ENCODE measurements at regions not wholly inside any gene's neighbourhood (a gene's known extent, or its start where the extent isn't known, plus 50 kb on each side); places are given as distances from the start of the nearest gene placed in this dataset.

- no peaks in the 10 kb centered on the region for H3K36me3 ChIP-seq (ENCODE audit: control insufficient read depth in 2 of 2, insufficient read depth in 1 of 2, low read length in 2 of 2)
- CTCF ChIA-PET, result interaction anchor here (0.6 to 1.1 kb wide), 3 partner anchors 10 to 309 kb away, joined by 3 to 5 read pairs (median 4); no protein-coding TSS in a partner anchor
Measured at GRCh38 chr12:68557011-68557730, 53.5 kb upstream of the RAP1B start.

DNA sequence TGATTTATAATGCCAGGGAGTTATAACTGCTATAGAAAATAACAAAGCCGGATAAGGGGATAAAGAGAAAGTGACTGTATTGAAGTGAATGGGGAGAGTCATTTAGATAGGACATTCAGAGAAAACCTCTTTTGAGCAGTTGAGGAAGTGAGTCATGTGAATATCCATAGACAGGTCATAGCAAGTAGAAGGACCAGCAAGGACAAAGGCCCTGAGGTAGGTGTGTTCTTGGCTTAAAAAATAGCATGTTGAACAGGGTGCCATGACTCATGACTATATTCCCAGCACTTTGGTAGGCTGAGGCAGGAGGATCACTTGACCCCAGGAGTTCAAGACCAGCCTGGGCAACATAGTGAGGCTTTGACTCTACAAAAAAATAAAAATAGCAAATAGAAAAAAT lies 51.5 kb upstream of the RAP1B start:
- ChIA-PET CTCF (no interaction called here), POLR2A (no interaction called here)
- H3K4me3 ChIP-seq (ENCODE audit: low read depth, low read length), result no peak overlapping the region

More at GRCh38 chr12:68557011-68557730, 53.5 kb upstream of the RAP1B start:
- Histone ChIP-seq H3K27ac (ENCODE audit: extremely low read depth, low read depth, low read length) (no peak overlapping the region), H3K4me3 (ENCODE audit: low read depth, low read length) (no peak overlapping the region), H3K4me1 (ENCODE audit: control insufficient read depth, insufficient read depth, low read length) (no peaks in the 10 kb centered on the region), H3K9me3 (ENCODE audit: control insufficient read depth, insufficient read depth, low read depth, low read length) (no peaks in the 10 kb centered on the region)
- TF ChIP-seq PRDM1 (tag by site-specific recombination; IDR thresholded peaks at IDR 0.05) (0 out of 2 replicates have a peak, but pooled peaks have one; percentile 7), ZFHX2 (tag by site-specific recombination; conservative IDR thresholded peaks at IDR 0.05) (peak; percentile 35), ZNF747 (tag by site-specific recombination; IDR thresholded peaks at IDR 0.05) (no peak), ZNF571 (tag by site-specific recombination; IDR thresholded peaks at IDR 0.05) (no peak), ZNF791 (tag by site-specific recombination; IDR thresholded peaks at IDR 0.05) (no peak), AEBP2 (tag by site-specific recombination; IDR thresholded peaks at IDR 0.05; ENCODE audit: borderline replicate concordance) (no peak), ZNF501 (tag by site-specific recombination; IDR thresholded peaks at IDR 0.05) (no peak), ZSCAN4 (tag by site-specific recombination; IDR thresholded peaks at IDR 0.05) (peak; percentile 74), ZFP37 (tag by site-specific recombination; IDR thresholded peaks at IDR 0.05) (0 out of 2 replicates have a peak, but pooled peaks have one; percentile 52), ZNF664 (tag by site-specific recombination; IDR thresholded peaks at IDR 0.05) (no peak), ZBTB48 (tag by site-specific recombination; IDR thresholded peaks at IDR 0.05) (peak; percentile 31; the same call in 1 of the 2 replicates), ZNF302 (tag by site-specific recombination; IDR thresholded peaks at IDR 0.05; ENCODE audit: low read depth) (no peak), ZNF777 (tag by site-specific recombination; IDR thresholded peaks at IDR 0.05; ENCODE audit: borderline replicate concordance) (peak; percentile 13; the same call in 1 of the 2 replicates), YY1 (tag by site-specific recombination; IDR thresholded peaks at IDR 0.05) (no peak), SALL2 (tag by site-specific recombination; IDR thresholded peaks at IDR 0.05; ENCODE audit: borderline replicate concordance) (no peak), SP2 (tag by site-specific recombination; IDR thresholded peaks at IDR 0.05) (no peak), EGR2 (tag by site-specific recombination; IDR thresholded peaks at IDR 0.05; ENCODE audit: low read depth) (peak; percentile 48; the same call in 1 of the 2 replicates), ZNF449 (tag by site-specific recombination; IDR thresholded peaks at IDR 0.05) (no peak), ZNF24 (tag by site-specific recombination; IDR thresholded peaks at IDR 0.05) (no peak)
- TF ChIP-seq, protein P1, sequence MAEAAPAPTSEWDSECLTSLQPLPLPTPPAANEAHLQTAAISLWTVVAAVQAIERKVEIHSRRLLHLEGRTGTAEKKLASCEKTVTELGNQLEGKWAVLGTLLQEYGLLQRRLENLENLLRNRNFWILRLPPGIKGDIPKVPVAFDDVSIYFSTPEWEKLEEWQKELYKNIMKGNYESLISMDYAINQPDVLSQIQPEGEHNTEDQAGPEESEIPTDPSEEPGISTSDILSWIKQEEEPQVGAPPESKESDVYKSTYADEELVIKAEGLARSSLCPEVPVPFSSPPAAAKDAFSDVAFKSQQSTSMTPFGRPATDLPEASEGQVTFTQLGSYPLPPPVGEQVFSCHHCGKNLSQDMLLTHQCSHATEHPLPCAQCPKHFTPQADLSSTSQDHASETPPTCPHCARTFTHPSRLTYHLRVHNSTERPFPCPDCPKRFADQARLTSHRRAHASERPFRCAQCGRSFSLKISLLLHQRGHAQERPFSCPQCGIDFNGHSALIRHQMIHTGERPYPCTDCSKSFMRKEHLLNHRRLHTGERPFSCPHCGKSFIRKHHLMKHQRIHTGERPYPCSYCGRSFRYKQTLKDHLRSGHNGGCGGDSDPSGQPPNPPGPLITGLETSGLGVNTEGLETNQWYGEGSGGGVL (tag by site-specific recombination; IDR thresholded peaks at IDR 0.05), result peak; percentile 76
- POLR2A ChIA-PET, result no interaction called here

More for the DNA sequence above, 51.5 kb upstream of the RAP1B start:
- Histone ChIP-seq H3K9me3 (ENCODE audit: control insufficient read depth, insufficient read depth, low read depth, low read length) (no peaks in the 10 kb centered on the region), H3K36me3 (ENCODE audit: control insufficient read depth in 2 of 2, insufficient read depth in 1 of 2, low read length in 2 of 2) (no peaks in the 10 kb centered on the region), H3K4me1 (ENCODE audit: control insufficient read depth, insufficient read depth, low read length) (no peaks in the 10 kb centered on the region), H3K27ac (ENCODE audit: extremely low read depth, low read depth, low read length) (no peak overlapping the region)
- TF ChIP-seq ZNF623 (tag by site-specific recombination; IDR thresholded peaks at IDR 0.05) (peak; percentile 55), ZNF214 (tag by site-specific recombination; IDR thresholded peaks at IDR 0.05; ENCODE audit: borderline replicate concordance) (no peak)

Data from HEK293 (cell line).